Activated naive CD4-positive, alpha-beta T cell treated with anti-CD3 and anti-CD28 coated beads, Interleukin-2, amount 10 ng/mL, durations not matched to agents 7 days and 5 days (primary cell): ENCODE measurements at regions not wholly inside any gene's neighbourhood (a gene's known extent, or its start where the extent isn't known, plus 50 kb on each side); places are given as distances from the start of the nearest gene placed in this dataset.
"Not testable (repeated sequence)": the region's sequence is repeated elsewhere in the genome, so short reads cannot be mapped to it uniquely, and the experiment has no call there.

Experiments
- CTCF ChIA-PET: fragments of 350-600 bp; sonication (Branson Sonifier 250); formaldehyde crosslinking; loops from one replicate; lab custom pipeline; 2021; ENCODE audit warnings: antibody characterized with exemption; lab: Charles Lee
- DNase-seq: peaks from one replicate; pipeline ENCODE4 v3.0.0-alpha.2; 2020
- H3K27ac Mint-ChIP-seq: one replicate; pipeline ENCODE4 v1.8.0; 2021; ENCODE audit warnings: mild to moderate bottlenecking, moderate library complexity, mixed read lengths
- H3K27me3 Mint-ChIP-seq: one replicate; pipeline ENCODE4 v1.8.0; 2021; ENCODE audit warnings: mild to moderate bottlenecking, mixed read lengths
- H3K36me3 Mint-ChIP-seq: one replicate; pipeline ENCODE4 v1.8.0; 2021; ENCODE audit warnings: mixed read lengths
- H3K4me1 Mint-ChIP-seq: one replicate; pipeline ENCODE4 v1.8.0; 2021; ENCODE audit warnings: mixed read lengths
- H3K4me3 Mint-ChIP-seq: one replicate; pipeline ENCODE4 v1.8.0; 2021; ENCODE audit warnings: mild to moderate bottlenecking, moderate library complexity, mixed read lengths
- H3K9me3 Mint-ChIP-seq: one replicate; pipeline ENCODE4 v1.8.0; 2021; ENCODE audit warnings: mixed read lengths

DNA sequence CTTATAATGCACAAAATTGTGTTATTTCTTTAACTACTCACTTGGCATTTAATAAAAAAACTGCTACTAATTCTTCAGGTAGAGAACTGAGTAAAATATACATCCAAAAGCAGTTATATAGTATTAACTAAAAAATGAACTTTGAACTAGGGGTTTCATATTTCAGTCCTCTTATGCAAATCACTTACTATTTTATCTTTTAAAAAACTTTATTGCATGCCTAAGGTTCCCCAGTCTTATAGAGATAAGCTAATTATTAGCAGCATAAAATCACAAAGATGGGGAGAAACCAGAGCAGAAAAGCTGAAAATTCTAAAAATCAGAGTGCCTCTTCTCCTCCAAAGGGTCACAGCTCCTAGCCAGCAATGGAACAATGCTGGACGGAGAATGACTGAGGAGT is 228.0 kb downstream of the CALCRL start:
- Mint-ChIP-seq H3K4me1 (no peaks in the 10 kb centered on the region), H3K36me3 (no peaks in the 10 kb centered on the region), H3K27me3 (no peaks in the 10 kb centered on the region), H3K9me3 (no peaks in the 10 kb centered on the region), H3K4me3 (no peak overlapping the region), H3K27ac (no peak overlapping the region)
- DNase-seq = no peak
- CTCF ChIA-PET = no interaction called here

DNA sequence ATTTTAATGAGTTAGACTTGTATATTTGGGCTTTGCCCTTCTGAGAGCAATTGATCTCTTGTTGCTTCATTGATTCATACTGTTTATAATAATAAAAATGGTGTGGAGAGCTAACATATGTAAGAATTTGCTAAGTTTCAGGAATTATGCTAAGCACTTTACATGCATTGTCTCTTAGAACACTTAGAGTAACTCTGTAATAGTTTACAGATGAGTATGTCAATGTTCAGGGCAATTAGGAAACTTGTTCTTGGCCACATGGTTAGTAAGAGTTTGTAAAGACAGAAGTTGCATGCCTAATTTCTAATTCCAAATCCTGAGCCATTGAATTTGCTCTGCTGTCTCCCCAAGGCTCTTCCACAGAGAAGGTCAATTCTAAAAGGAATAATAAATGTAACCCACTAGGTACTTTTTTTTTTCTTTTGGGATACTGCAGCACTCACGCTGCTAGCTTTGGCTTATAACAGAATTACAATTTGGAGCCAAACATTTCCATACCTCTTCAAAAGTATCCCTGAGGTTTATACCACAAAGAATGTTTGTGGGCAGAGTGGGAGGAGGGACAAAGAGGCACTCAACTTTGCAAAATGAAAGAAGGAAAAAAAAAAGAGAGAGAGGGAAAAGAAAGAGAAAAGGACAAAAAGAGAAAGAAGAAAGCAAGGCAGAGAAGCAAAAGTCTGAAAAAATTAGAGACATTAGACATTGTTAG is 232.4 kb downstream of the CALCRL start:
- CTCF ChIA-PET = no interaction called here
- Mint-ChIP-seq H3K36me3 (no peaks in the 10 kb centered on the region), H3K27ac (no peak overlapping the region), H3K4me1 (no peaks in the 10 kb centered on the region), H3K9me3 (no peaks in the 10 kb centered on the region), H3K27me3 (no peaks in the 10 kb centered on the region), H3K4me3 (no peak overlapping the region)
- DNase-seq = no peak

GRCh38 chr2:187214306-187214705 is 233.7 kb downstream of the CALCRL start:
- H3K4me1 Mint-ChIP-seq = no peaks in the 10 kb centered on the region
- CTCF ChIA-PET = no interaction called here
- H3K27ac Mint-ChIP-seq = no peak overlapping the region
- H3K4me3 Mint-ChIP-seq = no peak overlapping the region
- H3K27me3 Mint-ChIP-seq = no peaks in the 10 kb centered on the region
- H3K9me3 Mint-ChIP-seq = no peaks in the 10 kb centered on the region
- DNase-seq = no peak
- H3K36me3 Mint-ChIP-seq = no peaks in the 10 kb centered on the region

DNA sequence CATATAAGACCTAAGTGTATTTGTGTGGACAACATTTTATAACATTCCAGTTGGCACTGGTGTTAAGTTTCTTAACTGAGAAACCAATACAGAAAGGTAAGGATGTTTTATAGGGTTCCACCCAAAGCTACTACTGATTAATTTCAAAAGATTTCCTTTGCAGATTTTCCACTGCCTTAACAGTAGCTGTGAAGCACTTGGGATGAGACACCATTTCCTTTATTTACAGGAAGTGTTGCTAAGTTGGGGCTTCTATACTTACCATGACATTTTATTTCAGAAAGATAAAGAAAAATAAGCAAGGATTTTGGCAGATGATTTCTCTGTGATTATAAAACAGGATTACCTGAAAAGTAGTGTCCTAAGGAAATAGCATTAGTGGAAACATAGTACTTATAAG is 234.3 kb downstream of the CALCRL start:
- DNase-seq = no peak
- no peak overlapping the region for H3K4me3 Mint-ChIP-seq
- H3K9me3 Mint-ChIP-seq = no peaks in the 10 kb centered on the region
- H3K4me1 Mint-ChIP-seq = no peaks in the 10 kb centered on the region
- H3K36me3 Mint-ChIP-seq = no peaks in the 10 kb centered on the region
- no peak overlapping the region for H3K27ac Mint-ChIP-seq
- CTCF ChIA-PET = no interaction called here
- H3K27me3 Mint-ChIP-seq = no peaks in the 10 kb centered on the region

- Mint-ChIP-seq H3K4me1 (no peaks in the 10 kb centered on the region), H3K4me3 (no peak overlapping the region), H3K27me3 (no peaks in the 10 kb centered on the region), H3K36me3 (no peaks in the 10 kb centered on the region), H3K27ac (no peak overlapping the region), H3K9me3 (peaks cover 2% of the 10 kb centered on the region)
- no peak for DNase-seq
- CTCF ChIA-PET = no interaction called here
Observed at GRCh38 chr2:187210726-187211125, 237.3 kb downstream of the CALCRL start.

DNA sequence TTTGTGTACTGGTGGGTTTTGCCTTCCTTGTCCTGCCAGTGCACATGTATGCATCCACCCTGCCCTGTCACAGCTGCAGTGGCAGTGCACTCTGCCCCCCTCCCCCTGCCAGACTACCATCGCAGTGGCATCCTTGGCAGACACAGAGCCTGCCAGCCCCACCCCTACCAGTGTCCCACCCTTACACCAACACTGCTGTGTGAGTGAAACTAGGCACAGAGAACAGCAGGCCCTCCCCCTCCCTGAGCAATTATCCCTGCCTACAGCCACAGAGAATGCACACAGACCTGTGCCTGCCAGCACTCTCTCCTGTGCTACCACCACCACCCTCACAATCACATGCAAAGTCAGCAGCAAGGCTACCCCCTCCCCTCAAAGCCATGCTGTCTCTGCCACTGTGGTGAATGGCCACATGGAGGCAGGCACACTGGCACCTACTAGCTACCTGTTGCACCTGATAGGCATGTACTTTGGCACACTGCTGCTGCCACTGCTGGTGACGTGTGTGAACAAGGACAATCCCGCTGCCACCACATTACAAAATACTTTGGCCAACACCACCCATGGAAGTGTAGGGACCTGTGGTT is 239.8 kb downstream of the CALCRL start:
- peaks cover 2% of the 10 kb centered on the region for H3K9me3 Mint-ChIP-seq
- no peaks in the 10 kb centered on the region for H3K27me3 Mint-ChIP-seq
- DNase-seq = no peak
- no peak overlapping the region for H3K27ac Mint-ChIP-seq
- CTCF ChIA-PET = no interaction called here
- no peaks in the 10 kb centered on the region for H3K4me1 Mint-ChIP-seq
- no peaks in the 10 kb centered on the region for H3K36me3 Mint-ChIP-seq
- H3K4me3 Mint-ChIP-seq = no peak overlapping the region

DNA sequence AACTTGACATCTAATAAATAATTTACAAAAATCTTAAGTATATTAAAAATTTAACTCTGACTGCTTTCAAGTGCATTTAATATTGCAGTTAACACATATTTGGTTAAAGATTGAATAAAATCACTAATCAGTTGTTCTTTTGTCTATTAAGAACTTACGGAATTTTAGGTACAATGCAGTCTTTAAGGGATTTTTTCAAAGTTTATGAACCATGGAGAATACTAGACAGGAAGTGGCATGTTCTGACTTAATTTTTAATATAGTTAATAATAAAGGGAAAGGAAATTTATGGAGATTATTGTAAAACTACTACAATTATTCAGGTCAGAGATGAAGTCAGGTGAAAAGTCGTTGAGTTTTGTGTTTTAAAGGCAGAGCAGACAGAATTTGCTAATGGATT is 240.9 kb downstream of the CALCRL start:
- H3K4me1 Mint-ChIP-seq = no peaks in the 10 kb centered on the region
- peaks cover 7% of the 10 kb centered on the region for H3K9me3 Mint-ChIP-seq
- DNase-seq = no peak
- H3K27me3 Mint-ChIP-seq = no peaks in the 10 kb centered on the region
- H3K27ac Mint-ChIP-seq = no peak overlapping the region
- H3K4me3 Mint-ChIP-seq = no peak overlapping the region
- no peaks in the 10 kb centered on the region for H3K36me3 Mint-ChIP-seq
- CTCF ChIA-PET = no interaction called here

GRCh38 chr2:187206471-187206870 is 241.6 kb downstream of the CALCRL start:
- H3K27me3 Mint-ChIP-seq = no peaks in the 10 kb centered on the region
- no peak overlapping the region for H3K4me3 Mint-ChIP-seq
- H3K4me1 Mint-ChIP-seq = no peaks in the 10 kb centered on the region
- CTCF ChIA-PET = no interaction called here
- no peak overlapping the region for H3K27ac Mint-ChIP-seq
- DNase-seq = no peak
- H3K36me3 Mint-ChIP-seq = no peaks in the 10 kb centered on the region
- peaks cover 7% of the 10 kb centered on the region for H3K9me3 Mint-ChIP-seq

DNA sequence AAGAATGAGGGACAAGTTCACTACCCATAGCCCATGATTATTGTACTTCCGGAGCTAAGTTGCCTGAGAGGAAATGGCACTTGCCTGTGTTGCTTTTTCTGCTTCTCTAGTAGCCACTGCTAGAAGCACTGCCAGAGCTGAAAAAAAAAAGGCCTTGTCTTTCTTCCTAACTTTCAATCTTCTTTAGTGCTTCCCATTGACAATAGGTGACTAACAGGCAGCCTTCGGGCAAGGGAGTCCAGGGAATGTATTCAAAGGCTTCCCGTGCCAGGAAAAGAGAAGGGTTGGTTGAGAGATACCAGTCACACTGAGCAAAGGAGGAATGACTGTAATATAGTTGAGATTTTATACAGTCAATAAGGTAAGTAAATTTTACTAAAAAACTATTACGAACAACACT is 242.0 kb downstream of the CALCRL start:
- CTCF ChIA-PET = no interaction called here
- no peaks in the 10 kb centered on the region for H3K36me3 Mint-ChIP-seq
- no peak for DNase-seq
- no peak overlapping the region for H3K4me3 Mint-ChIP-seq
- H3K9me3 Mint-ChIP-seq = peaks cover 7% of the 10 kb centered on the region
- H3K27ac Mint-ChIP-seq = no peak overlapping the region
- H3K4me1 Mint-ChIP-seq = no peaks in the 10 kb centered on the region
- H3K27me3 Mint-ChIP-seq = no peaks in the 10 kb centered on the region

- no peaks in the 10 kb centered on the region for H3K4me1 Mint-ChIP-seq
- no peaks in the 10 kb centered on the region for H3K27me3 Mint-ChIP-seq
- CTCF ChIA-PET = no interaction called here
- H3K4me3 Mint-ChIP-seq = no peak overlapping the region
- no peaks in the 10 kb centered on the region for H3K36me3 Mint-ChIP-seq
- no peak for DNase-seq
- H3K27ac Mint-ChIP-seq = no peak overlapping the region
- H3K9me3 Mint-ChIP-seq = peaks cover 4% of the 10 kb centered on the region
Observed at GRCh38 chr2:187198136-187198535, 249.9 kb downstream of the CALCRL start.

GRCh38 chr2:187194049-187194448 is 254.0 kb downstream of the CALCRL start:
- CTCF ChIA-PET = no interaction called here
- H3K27me3 Mint-ChIP-seq = no peaks in the 10 kb centered on the region
- no peak for DNase-seq
- no peaks in the 10 kb centered on the region for H3K9me3 Mint-ChIP-seq
- no peaks in the 10 kb centered on the region for H3K4me1 Mint-ChIP-seq
- no peak overlapping the region for H3K27ac Mint-ChIP-seq
- no peak overlapping the region for H3K4me3 Mint-ChIP-seq
- H3K36me3 Mint-ChIP-seq = no peaks in the 10 kb centered on the region

DNA sequence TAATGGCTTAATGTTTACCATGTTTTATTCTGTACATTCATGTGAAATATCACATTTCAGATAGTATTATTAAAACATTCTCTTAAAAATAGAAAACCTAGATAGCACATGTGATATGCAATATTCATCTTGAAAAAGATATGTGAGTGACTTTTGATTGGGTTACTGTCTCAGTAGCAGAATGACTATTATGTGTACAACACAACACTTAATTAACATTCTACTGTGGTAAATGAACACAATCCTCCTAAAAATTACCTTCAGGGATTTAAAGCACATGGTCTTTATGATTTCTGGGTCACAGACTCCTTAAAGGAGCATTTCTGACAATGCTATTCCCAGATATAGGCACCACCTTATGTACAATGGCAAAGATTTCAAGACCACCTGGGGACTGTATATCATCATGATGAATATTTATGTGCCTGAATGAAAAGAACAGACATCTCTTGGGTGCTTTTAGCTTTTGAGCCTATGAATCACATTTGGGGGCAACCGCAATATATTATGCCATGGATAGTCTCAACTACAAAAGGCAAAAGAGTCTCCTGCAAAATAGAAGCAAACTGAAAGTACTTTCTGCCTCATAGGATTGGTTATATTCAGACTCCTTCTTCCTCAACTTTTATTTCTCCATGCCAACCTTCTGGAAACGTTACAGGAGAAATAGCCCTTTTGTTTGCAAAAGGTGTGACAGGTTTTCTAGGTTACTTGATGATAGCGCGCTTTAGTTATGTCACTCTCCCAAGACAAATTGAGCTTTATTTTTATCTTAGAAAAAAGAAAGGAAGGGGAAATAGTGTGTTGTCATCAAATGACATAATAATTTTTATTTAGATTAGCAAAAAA is 259.0 kb downstream of the CALCRL start:
- H3K4me3 Mint-ChIP-seq = no peak overlapping the region
- H3K36me3 Mint-ChIP-seq = no peaks in the 10 kb centered on the region
- no peak for DNase-seq
- CTCF ChIA-PET = no interaction called here
- no peaks in the 10 kb centered on the region for H3K9me3 Mint-ChIP-seq
- no peaks in the 10 kb centered on the region for H3K27me3 Mint-ChIP-seq
- no peak overlapping the region for H3K27ac Mint-ChIP-seq
- H3K4me1 Mint-ChIP-seq = no peaks in the 10 kb centered on the region

GRCh38 chr2:187187519-187187918 is 260.5 kb downstream of the CALCRL start:
- no peaks in the 10 kb centered on the region for H3K27me3 Mint-ChIP-seq
- peaks cover 4% of the 10 kb centered on the region for H3K9me3 Mint-ChIP-seq
- no peaks in the 10 kb centered on the region for H3K36me3 Mint-ChIP-seq
- H3K27ac Mint-ChIP-seq = no peak overlapping the region
- H3K4me3 Mint-ChIP-seq = no peak overlapping the region
- CTCF ChIA-PET = no interaction called here
- DNase-seq = no peak
- no peaks in the 10 kb centered on the region for H3K4me1 Mint-ChIP-seq

DNA sequence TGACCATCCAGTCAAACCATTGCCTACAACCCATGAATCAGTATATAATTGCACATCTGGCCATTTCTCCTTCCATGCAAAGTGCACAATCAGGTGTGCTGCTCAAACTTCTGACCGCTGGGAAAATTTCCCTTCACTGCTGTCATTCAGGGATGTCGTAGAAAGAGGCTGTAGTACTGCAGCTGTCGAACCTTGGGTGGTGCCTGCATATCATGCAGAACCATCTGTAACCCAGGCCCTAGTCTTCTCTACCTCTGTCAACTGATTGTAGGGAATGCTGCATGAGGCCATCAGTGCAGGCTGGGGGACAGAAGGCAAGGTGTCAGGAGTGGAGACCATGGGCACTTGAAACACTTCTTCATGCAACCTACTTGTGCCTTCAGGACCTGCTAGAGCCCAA is 267.5 kb downstream of the CALCRL start:
- no peaks in the 10 kb centered on the region for H3K27me3 Mint-ChIP-seq
- no peaks in the 10 kb centered on the region for H3K4me1 Mint-ChIP-seq
- no peak for DNase-seq
- no peaks in the 10 kb centered on the region for H3K36me3 Mint-ChIP-seq
- CTCF ChIA-PET = no interaction called here
- H3K27ac Mint-ChIP-seq = no peak overlapping the region
- no peak overlapping the region for H3K4me3 Mint-ChIP-seq
- peaks cover 4% of the 10 kb centered on the region for H3K9me3 Mint-ChIP-seq

DNA sequence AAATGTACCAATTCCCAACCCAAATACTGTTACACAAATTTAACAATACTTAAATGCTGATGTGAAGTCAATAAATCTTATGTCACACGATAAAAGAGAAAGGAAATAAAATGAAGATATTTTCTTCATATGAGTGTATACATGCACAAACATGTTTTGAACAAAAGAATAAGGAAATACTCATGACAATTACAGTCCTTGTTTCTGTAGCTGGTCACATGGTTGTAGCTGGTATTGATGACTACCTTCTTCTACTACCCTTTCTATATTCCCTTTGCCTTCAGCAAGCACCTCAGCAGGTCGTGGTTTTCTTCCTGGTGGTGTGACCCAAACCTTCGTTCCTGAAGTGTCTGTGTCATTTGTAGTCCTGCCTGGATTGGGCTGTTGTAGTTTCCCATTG is 269.2 kb downstream of the CALCRL start:
- H3K4me3 Mint-ChIP-seq, H3K9me3 Mint-ChIP-seq, H3K27me3 Mint-ChIP-seq, H3K4me1 Mint-ChIP-seq, H3K36me3 Mint-ChIP-seq, H3K27ac Mint-ChIP-seq, CTCF ChIA-PET, DNase-seq: not testable (repeated sequence)
